ENCODE measurements at regions not wholly inside any gene's neighbourhood (a gene's known extent, or its start where the extent isn't known, plus 50 kb on each side); places are given as distances from the start of the nearest gene placed in this dataset.

- intact Hi-C loops (cut with micrococcal nuclease), result no loop called here
- no peaks in the 10 kb centered on the region for H3K4me1 ChIP-seq (ENCODE audit: control insufficient read depth, insufficient read depth, low read length)
- H3K4me3 ChIP-seq (ENCODE audit: low read length), result no peak overlapping the region
- H3K36me3 Mint-ChIP-seq, result peaks cover 5% of the 10 kb centered on the region
- no peak overlapping the region for H3K27ac ChIP-seq (ENCODE audit: low read length)
- H3K27ac Mint-ChIP-seq, result no peak overlapping the region
- DNase-seq (no peak), ATAC-seq (no peak)
- TF ChIP-seq CTCF (IDR thresholded peaks at IDR 0.05), result no peak
- H3K9me3 Mint-ChIP-seq, result peaks cover 13 to 25% of the 10 kb centered on the region in 2 donors
- no peaks in the 10 kb centered on the region for H3K27me3 Mint-ChIP-seq (ENCODE audit: low read depth in 2 of 2)
- no peak overlapping the region for H3K4me3 Mint-ChIP-seq
- H3K36me3 ChIP-seq (ENCODE audit: control insufficient read depth, insufficient read depth, low read length), result no peaks in the 10 kb centered on the region
- no peaks in the 10 kb centered on the region for H3K27me3 ChIP-seq (ENCODE audit: control insufficient read depth, insufficient read depth, low read length)
- H3K9me3 ChIP-seq (ENCODE audit: control insufficient read depth, insufficient read depth, low read length), result peaks cover 6% of the 10 kb centered on the region
- no peaks in the 10 kb centered on the region for H3K4me1 Mint-ChIP-seq
These were observed 1540.6 kb upstream of the GBE1 start for GRCh38 chr3:83302091-83302490.

GRCh38 chr3:83317605-83318004 lies 1556.2 kb upstream of the GBE1 start:
- no peak overlapping the region for H3K4me3 ChIP-seq (ENCODE audit: low read length)
- intact Hi-C loops (cut with micrococcal nuclease), result no loop called here
- no peaks in the 10 kb centered on the region for H3K4me1 Mint-ChIP-seq

GRCh38 chr3:83320726-83321125 lies 1559.3 kb upstream of the GBE1 start:
- Histone ChIP-seq H3K4me3 (ENCODE audit: low read length) (no peak overlapping the region), H3K27me3 (ENCODE audit: control insufficient read depth, insufficient read depth, low read length) (no peaks in the 10 kb centered on the region), H3K27ac (ENCODE audit: low read length) (no peak overlapping the region), H3K36me3 (ENCODE audit: control insufficient read depth, insufficient read depth, low read length) (no peaks in the 10 kb centered on the region), H3K9me3 (ENCODE audit: control insufficient read depth, insufficient read depth, low read length) (no peaks in the 10 kb centered on the region), H3K4me1 (ENCODE audit: control insufficient read depth, insufficient read depth, low read length) (no peaks in the 10 kb centered on the region)
- H3K27me3 Mint-ChIP-seq (ENCODE audit: low read depth in 2 of 2), result no peaks in the 10 kb centered on the region
- peaks cover 15% of the 10 kb centered on the region for H3K36me3 Mint-ChIP-seq
- intact Hi-C loops (cut with micrococcal nuclease), result no loop called here
- H3K4me3 Mint-ChIP-seq, result no peak overlapping the region
- H3K4me1 Mint-ChIP-seq, result no peaks in the 10 kb centered on the region
- H3K9me3 Mint-ChIP-seq, result peaks cover 15 to 29% of the 10 kb centered on the region in 2 donors
- H3K27ac Mint-ChIP-seq, result no peak overlapping the region
- DNase-seq (no peak), ATAC-seq (no peak)
- TF ChIP-seq CTCF (IDR thresholded peaks at IDR 0.05), result no peak

More at GRCh38 chr3:83317605-83318004, 1556.2 kb upstream of the GBE1 start:
- no peak overlapping the region for H3K4me3 Mint-ChIP-seq
- Histone ChIP-seq H3K9me3 (ENCODE audit: control insufficient read depth, insufficient read depth, low read length) (no peaks in the 10 kb centered on the region), H3K36me3 (ENCODE audit: control insufficient read depth, insufficient read depth, low read length) (no peaks in the 10 kb centered on the region), H3K4me1 (ENCODE audit: control insufficient read depth, insufficient read depth, low read length) (no peaks in the 10 kb centered on the region), H3K27ac (ENCODE audit: low read length) (no peak overlapping the region), H3K27me3 (ENCODE audit: control insufficient read depth, insufficient read depth, low read length) (no peaks in the 10 kb centered on the region)
- no peaks in the 10 kb centered on the region for H3K27me3 Mint-ChIP-seq (ENCODE audit: low read depth in 2 of 2)
- H3K36me3 Mint-ChIP-seq, result peaks cover 7% of the 10 kb centered on the region
- ATAC-seq, result no peak
- peaks cover 9 to 20% of the 10 kb centered on the region in 2 donors for H3K9me3 Mint-ChIP-seq
- DNase-seq, result no peak
- no peak overlapping the region for H3K27ac Mint-ChIP-seq
- 63% methylated on average over 3 of the region's 3 CpGs for WGBS (ENCODE audit: insufficient coverage)
- no peak for TF ChIP-seq CTCF (IDR thresholded peaks at IDR 0.05)

GRCh38 chr3:83321457-83321856 lies 1560.0 kb upstream of the GBE1 start:
- H3K36me3 Mint-ChIP-seq, result peaks cover 18% of the 10 kb centered on the region
- no CpG with 5 or more reads among the region's 1 CpG for WGBS (ENCODE audit: insufficient coverage)

More at GRCh38 chr3:83321457-83321856, 1560.0 kb upstream of the GBE1 start:
- ATAC-seq (no peak), DNase-seq (no peak)
- H3K27ac Mint-ChIP-seq, result no peak overlapping the region
- intact Hi-C loops (cut with micrococcal nuclease), result no loop called here
- peaks cover 16 to 32% of the 10 kb centered on the region in 2 donors for H3K9me3 Mint-ChIP-seq
- Histone ChIP-seq H3K27ac (ENCODE audit: low read length) (no peak overlapping the region), H3K4me1 (ENCODE audit: control insufficient read depth, insufficient read depth, low read length) (no peaks in the 10 kb centered on the region), H3K27me3 (ENCODE audit: control insufficient read depth, insufficient read depth, low read length) (no peaks in the 10 kb centered on the region), H3K9me3 (ENCODE audit: control insufficient read depth, insufficient read depth, low read length) (no peaks in the 10 kb centered on the region), H3K36me3 (ENCODE audit: control insufficient read depth, insufficient read depth, low read length) (no peaks in the 10 kb centered on the region), H3K4me3 (ENCODE audit: low read length) (no peak overlapping the region)
- no peaks in the 10 kb centered on the region for H3K27me3 Mint-ChIP-seq (ENCODE audit: low read depth in 2 of 2)
- no peaks in the 10 kb centered on the region for H3K4me1 Mint-ChIP-seq
- H3K4me3 Mint-ChIP-seq, result no peak overlapping the region
- TF ChIP-seq CTCF (IDR thresholded peaks at IDR 0.05), result no peak

Measured in natural killer cell (primary cell).